ENCODE measurements at regions not wholly inside any gene's neighbourhood (a gene's known extent, or its start where the extent isn't known, plus 50 kb on each side); places are given as distances from the start of the nearest gene placed in this dataset.
A peak's percentile ranks its signal among the peaks of the same experiment; 100 is the strongest.

DNA sequence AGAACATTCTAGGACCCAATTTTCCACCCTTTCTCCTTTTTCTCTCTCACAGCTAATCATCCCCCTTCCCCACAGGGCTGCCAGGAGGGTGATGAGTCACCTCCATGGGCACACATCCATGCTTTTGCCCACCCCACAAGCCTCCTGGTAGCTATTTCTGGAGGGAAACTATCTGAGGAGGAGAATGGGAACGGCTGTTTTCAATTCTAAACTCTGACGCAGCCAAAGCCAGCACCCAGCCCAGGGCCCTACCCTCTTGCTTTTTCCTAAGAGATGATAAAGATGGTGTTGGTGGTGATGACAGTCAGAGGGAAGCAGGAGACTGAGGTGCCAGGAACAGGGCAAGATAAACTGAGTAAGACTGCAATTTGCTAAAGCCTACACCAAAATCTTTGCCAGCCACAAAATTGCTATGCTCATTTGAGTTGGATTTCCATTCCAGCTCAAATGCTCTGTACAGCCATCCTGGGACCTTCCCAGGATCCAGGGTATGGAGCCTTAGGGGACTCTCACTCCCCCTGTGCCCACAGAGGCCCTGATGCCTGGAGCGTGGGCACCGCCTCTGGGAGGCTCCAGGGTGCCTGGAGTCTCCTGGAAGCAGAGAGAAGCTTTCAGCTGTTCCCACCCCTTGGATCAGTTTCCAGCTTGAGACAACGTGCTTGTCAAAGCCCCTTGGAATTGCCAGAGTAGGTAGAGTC is 62.0 kb upstream of the FZD7 start:
- dilution Hi-C loops (cut with MboI; ENCODE audit: extremely low pct_ligation_motif_present, low sequenced_read_pairs) = no loop called here
- no peak overlapping the region for H3K4me2 ChIP-seq (ENCODE audit: insufficient read depth, low read length)
- no peak overlapping the region for H3K9ac ChIP-seq (replicated peaks; ENCODE audit: extremely low read depth, insufficient read depth, low read length)
- H3K36me3 ChIP-seq (ENCODE audit: control insufficient read depth in 2 of 2, extremely low read depth in 1 of 2, insufficient read depth in 2 of 2, low read length in 2 of 2) = no peaks in the 10 kb centered on the region
- ChIA-PET POLR2A (no interaction called here), CTCF (no interaction called here)
- intact Hi-C loops (cut with micrococcal nuclease) = no loop called here
- no peaks in the 10 kb centered on the region for H3K4me1 ChIP-seq (ENCODE audit: control insufficient read depth, extremely low read depth, insufficient read depth, low read length)
- no peak overlapping the region for H2AFZ ChIP-seq (ENCODE audit: low read depth, low read length)
- H3K9me3 ChIP-seq (replicated peaks; ENCODE audit: control insufficient read depth, insufficient read depth, low read length) = no peaks in the 10 kb centered on the region
- no peak overlapping the region for H3K27ac ChIP-seq (ENCODE audit: insufficient read depth, low read depth, low read length)
- H3K27me3 ChIP-seq (ENCODE audit: control insufficient read depth in 2 of 2, insufficient read depth in 2 of 2, low read length in 2 of 2) = peaks cover 0 to 3% of the 10 kb centered on the region in 2 experiments
- no peak for FAIRE-seq
- no peak overlapping the region for H3K4me3 ChIP-seq (replicated peaks in 1 of 3; ENCODE audit: insufficient read depth in 1 of 3, low read depth in 1 of 3, low read length in 3 of 3)
- TF ChIP-seq MYC (IDR thresholded peaks at IDR 0.05; ENCODE audit: low read depth, low read length) (no peak), JUN (IDR thresholded peaks at IDR 0.05; ENCODE audit: borderline replicate concordance, insufficient read depth, insufficient read length, low read depth) (peak; percentile 8), FOS (IDR thresholded peaks at IDR 0.05; ENCODE audit: borderline replicate concordance, insufficient read depth, low read length) (no peak), EZH2 (IDR thresholded peaks at IDR 0.05; ENCODE audit: borderline replicate concordance, low read depth, low read length, severe bottlenecking) (no peak)
- no TSS peak for BruUV-seq (replicated peaks)
- no peaks in the 10 kb centered on the region for H4K20me1 ChIP-seq (replicated peaks; ENCODE audit: control insufficient read depth, extremely low read depth, insufficient read depth, low read length)
- no peaks in the 10 kb centered on the region for H3K9me1 ChIP-seq (replicated peaks; ENCODE audit: control insufficient read depth, extremely low read depth, insufficient read depth, low read length)
- DNase-seq (ENCODE audit: low read depth, low spot score) = no peak
- H3K79me2 ChIP-seq (ENCODE audit: control insufficient read depth, insufficient read depth, low read length) = no peaks in the 10 kb centered on the region

- Histone ChIP-seq H3K79me2 (ENCODE audit: control insufficient read depth, insufficient read depth, low read length) (no peaks in the 10 kb centered on the region), H3K9me1 (replicated peaks; ENCODE audit: control insufficient read depth, extremely low read depth, insufficient read depth, low read length) (no peaks in the 10 kb centered on the region), H3K4me1 (ENCODE audit: control insufficient read depth, extremely low read depth, insufficient read depth, low read length) (no peaks in the 10 kb centered on the region), H3K27ac (ENCODE audit: insufficient read depth, low read depth, low read length) (no peak overlapping the region), H3K9ac (replicated peaks; ENCODE audit: extremely low read depth, insufficient read depth, low read length) (no peak overlapping the region), H3K36me3 (ENCODE audit: control insufficient read depth in 2 of 2, extremely low read depth in 1 of 2, insufficient read depth in 2 of 2, low read length in 2 of 2) (no peaks in the 10 kb centered on the region), H3K4me2 (ENCODE audit: insufficient read depth, low read length) (no peak overlapping the region), H3K4me3 (replicated peaks in 1 of 3; ENCODE audit: insufficient read depth in 1 of 3, low read depth in 1 of 3, low read length in 3 of 3) (no peak overlapping the region), H3K9me3 (replicated peaks; ENCODE audit: control insufficient read depth, insufficient read depth, low read length) (no peaks in the 10 kb centered on the region), H2AFZ (ENCODE audit: low read depth, low read length) (no peak overlapping the region), H3K27me3 (ENCODE audit: control insufficient read depth in 2 of 2, insufficient read depth in 2 of 2, low read length in 2 of 2) (peaks cover 0 to 9% of the 10 kb centered on the region in 2 experiments), H4K20me1 (replicated peaks; ENCODE audit: control insufficient read depth, extremely low read depth, insufficient read depth, low read length) (no peaks in the 10 kb centered on the region)
- intact Hi-C loops (cut with micrococcal nuclease) (no loop called here), dilution Hi-C loops (cut with MboI; ENCODE audit: extremely low pct_ligation_motif_present, low sequenced_read_pairs) (no loop called here)
- BruUV-seq (replicated peaks) = no TSS peak
- CTCF ChIA-PET = interaction anchor here (0.8 kb wide), 2 partner anchors 10 to 17 kb away, joined by 3 read pairs; no protein-coding TSS in a partner anchor
- no peak for FAIRE-seq
- POLR2A ChIA-PET = no interaction called here
- TF ChIP-seq JUN (IDR thresholded peaks at IDR 0.05; ENCODE audit: borderline replicate concordance, insufficient read depth, insufficient read length, low read depth) (no peak), EZH2 (IDR thresholded peaks at IDR 0.05; ENCODE audit: borderline replicate concordance, low read depth, low read length, severe bottlenecking) (no peak), GATA2 (IDR thresholded peaks at IDR 0.05; ENCODE audit: insufficient read depth, insufficient read length, low read depth, low read length) (no peak), POLR2A (IDR thresholded peaks at IDR 0.05; ENCODE audit: low read depth, low read length) (no peak), MYC (IDR thresholded peaks at IDR 0.05; ENCODE audit: low read depth, low read length) (no peak), POLR2AphosphoS5 (IDR thresholded peaks at IDR 0.05; ENCODE audit: insufficient read depth, low read depth, low read length) (no peak), FOS (IDR thresholded peaks at IDR 0.05; ENCODE audit: borderline replicate concordance, insufficient read depth, low read length) (no peak), MAX (IDR thresholded peaks at IDR 0.05; ENCODE audit: insufficient read depth, insufficient read length) (no peak)
- TF ChIP-seq, protein P1, sequence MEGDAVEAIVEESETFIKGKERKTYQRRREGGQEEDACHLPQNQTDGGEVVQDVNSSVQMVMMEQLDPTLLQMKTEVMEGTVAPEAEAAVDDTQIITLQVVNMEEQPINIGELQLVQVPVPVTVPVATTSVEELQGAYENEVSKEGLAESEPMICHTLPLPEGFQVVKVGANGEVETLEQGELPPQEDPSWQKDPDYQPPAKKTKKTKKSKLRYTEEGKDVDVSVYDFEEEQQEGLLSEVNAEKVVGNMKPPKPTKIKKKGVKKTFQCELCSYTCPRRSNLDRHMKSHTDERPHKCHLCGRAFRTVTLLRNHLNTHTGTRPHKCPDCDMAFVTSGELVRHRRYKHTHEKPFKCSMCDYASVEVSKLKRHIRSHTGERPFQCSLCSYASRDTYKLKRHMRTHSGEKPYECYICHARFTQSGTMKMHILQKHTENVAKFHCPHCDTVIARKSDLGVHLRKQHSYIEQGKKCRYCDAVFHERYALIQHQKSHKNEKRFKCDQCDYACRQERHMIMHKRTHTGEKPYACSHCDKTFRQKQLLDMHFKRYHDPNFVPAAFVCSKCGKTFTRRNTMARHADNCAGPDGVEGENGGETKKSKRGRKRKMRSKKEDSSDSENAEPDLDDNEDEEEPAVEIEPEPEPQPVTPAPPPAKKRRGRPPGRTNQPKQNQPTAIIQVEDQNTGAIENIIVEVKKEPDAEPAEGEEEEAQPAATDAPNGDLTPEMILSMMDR (IDR thresholded peaks at IDR 0.05; ENCODE audit: extremely low read depth in 1 of 2, insufficient read depth in 1 of 2, low read depth in 1 of 2, low read length in 2 of 2) = no peak
- DNase-seq (ENCODE audit: low read depth, low spot score) = no peak
Measured at GRCh38 chr2:201972621-201973255, 60.9 kb upstream of the FZD7 start.

All from endothelial cell of umbilical vein (primary cell).